ENCODE measurements at regions not wholly inside any gene's neighbourhood (a gene's known extent, or its start where the extent isn't known, plus 50 kb on each side); places are given as distances from the start of the nearest gene placed in this dataset.

GRCh38 chr11:134642206-134642605, 230.2 kb upstream of the B3GAT1 start:
- no peaks in the 10 kb centered on the region for H3K4me1 Mint-ChIP-seq (ENCODE audit: low read depth)
- intact Hi-C loops (cut with micrococcal nuclease), result no loop called here
- no peak overlapping the region for H3K27ac Mint-ChIP-seq
- H3K27me3 Mint-ChIP-seq (ENCODE audit: insufficient read depth), result peaks cover 8% of the 10 kb centered on the region
- no peaks in the 10 kb centered on the region for H3K36me3 Mint-ChIP-seq (ENCODE audit: low read depth)
- DNase-seq (ENCODE audit: low spot score), result no peak
- H3K4me3 Mint-ChIP-seq, result no peak overlapping the region
- no peaks in the 10 kb centered on the region for H3K9me3 Mint-ChIP-seq

GRCh38 chr11:134640971-134641968, 229.2 kb upstream of the B3GAT1 start:
- H3K27ac Mint-ChIP-seq, result no peak overlapping the region
- H3K9me3 Mint-ChIP-seq, result no peaks in the 10 kb centered on the region
- H3K4me1 Mint-ChIP-seq (ENCODE audit: low read depth), result no peaks in the 10 kb centered on the region
- no peak for DNase-seq (ENCODE audit: low spot score)
- intact Hi-C loops (cut with micrococcal nuclease), result no loop called here
- H3K4me3 Mint-ChIP-seq, result no peak overlapping the region
- H3K27me3 Mint-ChIP-seq (ENCODE audit: insufficient read depth), result peaks cover 4% of the 10 kb centered on the region
- no peaks in the 10 kb centered on the region for H3K36me3 Mint-ChIP-seq (ENCODE audit: low read depth)

- H3K4me3 Mint-ChIP-seq, result no peak overlapping the region
- DNase-seq (ENCODE audit: low spot score), result no peak
- intact Hi-C loops (cut with micrococcal nuclease), result no loop called here
These were observed 228.5 kb upstream of the B3GAT1 start for GRCh38 chr11:134640536-134640935.

GRCh38 chr11:134639586-134640330, 227.7 kb upstream of the B3GAT1 start:
- Mint-ChIP-seq H3K4me1 (ENCODE audit: low read depth) (no peaks in the 10 kb centered on the region), H3K4me3 (no peak overlapping the region), H3K9me3 (no peaks in the 10 kb centered on the region), H3K27me3 (ENCODE audit: insufficient read depth) (peaks cover 2% of the 10 kb centered on the region), H3K36me3 (ENCODE audit: low read depth) (no peaks in the 10 kb centered on the region), H3K27ac (no peak overlapping the region)
- intact Hi-C loops (cut with micrococcal nuclease), result no loop called here
- DNase-seq (ENCODE audit: low spot score), result no peak

More at GRCh38 chr11:134640536-134640935, 228.5 kb upstream of the B3GAT1 start:
- H3K27ac Mint-ChIP-seq, result no peak overlapping the region
- H3K4me1 Mint-ChIP-seq (ENCODE audit: low read depth), result no peaks in the 10 kb centered on the region
- no peaks in the 10 kb centered on the region for H3K36me3 Mint-ChIP-seq (ENCODE audit: low read depth)
- no peaks in the 10 kb centered on the region for H3K9me3 Mint-ChIP-seq
- peaks cover 2% of the 10 kb centered on the region for H3K27me3 Mint-ChIP-seq (ENCODE audit: insufficient read depth)

GRCh38 chr11:134638796-134639430, 226.9 kb upstream of the B3GAT1 start:
- Mint-ChIP-seq H3K36me3 (ENCODE audit: low read depth) (no peaks in the 10 kb centered on the region), H3K4me3 (no peak overlapping the region), H3K27me3 (ENCODE audit: insufficient read depth) (peaks cover 2% of the 10 kb centered on the region), H3K4me1 (ENCODE audit: low read depth) (no peaks in the 10 kb centered on the region), H3K27ac (no peak overlapping the region), H3K9me3 (no peaks in the 10 kb centered on the region)
- intact Hi-C loops (cut with micrococcal nuclease), result no loop called here
- DNase-seq (ENCODE audit: low spot score), result no peak

- intact Hi-C loops (cut with micrococcal nuclease), result no loop called here
These were observed 225.3 kb upstream of the B3GAT1 start for GRCh38 chr11:134637091-134638015.

GRCh38 chr11:134636071-134636470, 224.0 kb upstream of the B3GAT1 start:
- Mint-ChIP-seq H3K36me3 (ENCODE audit: low read depth) (no peaks in the 10 kb centered on the region), H3K4me1 (ENCODE audit: low read depth) (no peaks in the 10 kb centered on the region), H3K27me3 (ENCODE audit: insufficient read depth) (peaks cover 2% of the 10 kb centered on the region), H3K27ac (no peak overlapping the region), H3K9me3 (no peaks in the 10 kb centered on the region), H3K4me3 (no peak overlapping the region)
- intact Hi-C loops (cut with micrococcal nuclease), result no loop called here
- no peak for DNase-seq (ENCODE audit: low spot score)

More at GRCh38 chr11:134637091-134638015, 225.3 kb upstream of the B3GAT1 start:
- no peaks in the 10 kb centered on the region for H3K9me3 Mint-ChIP-seq
- H3K27ac Mint-ChIP-seq, result no peak overlapping the region
- no peaks in the 10 kb centered on the region for H3K36me3 Mint-ChIP-seq (ENCODE audit: low read depth)
- DNase-seq (ENCODE audit: low spot score), result no peak
- H3K27me3 Mint-ChIP-seq (ENCODE audit: insufficient read depth), result peaks cover 2% of the 10 kb centered on the region
- H3K4me1 Mint-ChIP-seq (ENCODE audit: low read depth), result no peaks in the 10 kb centered on the region
- H3K4me3 Mint-ChIP-seq, result no peak overlapping the region

- H3K4me3 Mint-ChIP-seq, result no peak overlapping the region
- no peaks in the 10 kb centered on the region for H3K9me3 Mint-ChIP-seq
- H3K27me3 Mint-ChIP-seq (ENCODE audit: insufficient read depth), result peaks cover 2% of the 10 kb centered on the region
- intact Hi-C loops (cut with micrococcal nuclease), result no loop called here
- no peaks in the 10 kb centered on the region for H3K4me1 Mint-ChIP-seq (ENCODE audit: low read depth)
- H3K27ac Mint-ChIP-seq, result no peak overlapping the region
- no peak for DNase-seq (ENCODE audit: low spot score)
- no peaks in the 10 kb centered on the region for H3K36me3 Mint-ChIP-seq (ENCODE audit: low read depth)
These were observed 223.1 kb upstream of the B3GAT1 start for GRCh38 chr11:134634897-134635831.

GRCh38 chr11:134633276-134633675, 221.2 kb upstream of the B3GAT1 start:
- no peak for DNase-seq (ENCODE audit: low spot score)

GRCh38 chr11:134632347-134633119, 220.5 kb upstream of the B3GAT1 start:
- H3K27me3 Mint-ChIP-seq (ENCODE audit: insufficient read depth), result no peaks in the 10 kb centered on the region
- no peak overlapping the region for H3K27ac Mint-ChIP-seq
- no peak overlapping the region for H3K4me3 Mint-ChIP-seq
- intact Hi-C loops (cut with micrococcal nuclease), result no loop called here
- no peaks in the 10 kb centered on the region for H3K9me3 Mint-ChIP-seq
- DNase-seq (ENCODE audit: low spot score), result no peak
- H3K36me3 Mint-ChIP-seq (ENCODE audit: low read depth), result no peaks in the 10 kb centered on the region
- no peaks in the 10 kb centered on the region for H3K4me1 Mint-ChIP-seq (ENCODE audit: low read depth)

More at GRCh38 chr11:134633276-134633675, 221.2 kb upstream of the B3GAT1 start:
- Mint-ChIP-seq H3K27ac (no peak overlapping the region), H3K4me3 (no peak overlapping the region), H3K27me3 (ENCODE audit: insufficient read depth) (no peaks in the 10 kb centered on the region), H3K4me1 (ENCODE audit: low read depth) (no peaks in the 10 kb centered on the region), H3K36me3 (ENCODE audit: low read depth) (no peaks in the 10 kb centered on the region), H3K9me3 (no peaks in the 10 kb centered on the region)
- intact Hi-C loops (cut with micrococcal nuclease), result no loop called here

- intact Hi-C loops (cut with micrococcal nuclease), result no loop called here
- Mint-ChIP-seq H3K27me3 (ENCODE audit: insufficient read depth) (no peaks in the 10 kb centered on the region), H3K27ac (no peak overlapping the region), H3K4me3 (no peak overlapping the region), H3K36me3 (ENCODE audit: low read depth) (no peaks in the 10 kb centered on the region), H3K9me3 (no peaks in the 10 kb centered on the region), H3K4me1 (ENCODE audit: low read depth) (no peaks in the 10 kb centered on the region)
- DNase-seq (ENCODE audit: low spot score), result no peak
These were observed 218.8 kb upstream of the B3GAT1 start for GRCh38 chr11:134630861-134631260.
